GM18873 (cell line): ENCODE measurements at regions not wholly inside any gene's neighbourhood (a gene's known extent, or its start where the extent isn't known, plus 50 kb on each side); places are given as distances from the start of the nearest gene placed in this dataset.

Source experiments
- ATAC-seq: cut with Tn5 transposase; IDR thresholded peaks from one replicate; pipeline ENCODE4 v1.9.1; 2021; ENCODE audit warnings: mild to moderate bottlenecking, moderate library complexity, moderate number of reproducible peaks; ENCODE audit not compliant: unreplicated experiment, low FRiP score

- ATAC-seq, result no peak
Measured at GRCh38 chr22:49303781-49304461, 523.8 kb downstream of the BRD1 start.

GRCh38 chr22:49303061-49303735, 524.5 kb downstream of the BRD1 start:
- ATAC-seq, result no peak

GRCh38 chr22:49302530-49302929, 525.1 kb downstream of the BRD1 start:
- ATAC-seq, result no peak

- ATAC-seq, result no peak
Measured at GRCh38 chr22:49302150-49302460, 525.6 kb downstream of the BRD1 start.

GRCh38 chr22:49301398-49302149, 526.1 kb downstream of the BRD1 start:
- ATAC-seq, result no peak

- ATAC-seq, result no peak
Measured at GRCh38 chr22:49300951-49301397, 526.7 kb downstream of the BRD1 start.

GRCh38 chr22:49300241-49300640, 527.4 kb downstream of the BRD1 start:
- no peak for ATAC-seq

- ATAC-seq, result no peak
Measured at GRCh38 chr22:49299821-49300231, 527.8 kb downstream of the BRD1 start.

GRCh38 chr22:49298834-49299750, 528.6 kb downstream of the BRD1 start:
- ATAC-seq, result no peak

GRCh38 chr22:49297871-49298721, 529.6 kb downstream of the BRD1 start:
- no peak for ATAC-seq

- no peak for ATAC-seq
Measured at GRCh38 chr22:49297286-49297870, 530.3 kb downstream of the BRD1 start.

- ATAC-seq, result no peak
Measured at GRCh38 chr22:49296561-49296960, 531.1 kb downstream of the BRD1 start.

GRCh38 chr22:49295851-49296560, 531.7 kb downstream of the BRD1 start:
- no peak for ATAC-seq

GRCh38 chr22:49295465-49295743, 532.3 kb downstream of the BRD1 start:
- ATAC-seq, result no peak

GRCh38 chr22:49294656-49295464, 532.8 kb downstream of the BRD1 start:
- no peak for ATAC-seq

- no peak for ATAC-seq
Measured at GRCh38 chr22:49292909-49293308, 534.8 kb downstream of the BRD1 start.

- no peak for ATAC-seq
Measured at GRCh38 chr22:49291781-49292180, 535.9 kb downstream of the BRD1 start.

GRCh38 chr22:49291169-49291568, 536.5 kb downstream of the BRD1 start:
- no peak for ATAC-seq
